ENCODE measurements at regions not wholly inside any gene's neighbourhood (a gene's known extent, or its start where the extent isn't known, plus 50 kb on each side); places are given as distances from the start of the nearest gene placed in this dataset.

GRCh38 chr7:18157233-18157632 is 129.6 kb upstream of the PRPS1L1 start:
- Histone ChIP-seq H3K14ac (replicated peaks; ENCODE audit: low read depth, low read length) (no peak overlapping the region), H3K4me2 (ENCODE audit: low read depth, low read length) (no peak overlapping the region), H2AK5ac (ENCODE audit: low read depth, low read length) (no peak overlapping the region), H3K79me1 (ENCODE audit: low read depth in 1 of 2, low read length in 2 of 2) (no peaks in the 10 kb centered on the region), H4K5ac (ENCODE audit: low read depth, low read length) (no peak overlapping the region), H3K27ac (ENCODE audit: insufficient read depth, low read length) (no peak overlapping the region), H2BK15ac (ENCODE audit: low read depth, low read length) (no peak overlapping the region), H2BK5ac (ENCODE audit: low read depth, low read length, poor library complexity, severe bottlenecking) (no peak overlapping the region), H3K9ac (ENCODE audit: low read depth, low read length) (no peak overlapping the region), H3K9me1 (ENCODE audit: insufficient read depth, low read length) (no peaks in the 10 kb centered on the region), H4K8ac (ENCODE audit: low read depth in 2 of 2, low read length in 2 of 2) (no peak overlapping the region), H3K18ac (ENCODE audit: low read depth, low read length) (no peak overlapping the region), H3K56ac (ENCODE audit: extremely low read depth, insufficient read depth, low read length) (no peak overlapping the region), H4K91ac (ENCODE audit: insufficient read depth, low read depth, low read length) (no peak overlapping the region), H4K20me1 (ENCODE audit: insufficient read depth, low read length) (no peaks in the 10 kb centered on the region), H2BK20ac (ENCODE audit: low read depth, low read length) (no peak overlapping the region), H3K4ac (ENCODE audit: low read depth, low read length) (no peak overlapping the region), H2AFZ (replicated peaks; ENCODE audit: low read length, poor library complexity) (no peak overlapping the region), H3K27me3 (ENCODE audit: control insufficient read depth, insufficient read depth, low read length) (peaks cover 2% of the 10 kb centered on the region), H3K4me3 (ENCODE audit: insufficient read depth, low read depth, low read length) (no peak overlapping the region), H3K36me3 (ENCODE audit: control insufficient read depth, insufficient read depth, low read length) (no peaks in the 10 kb centered on the region), H3K4me1 (ENCODE audit: control insufficient read depth, insufficient read depth, low read length) (no peaks in the 10 kb centered on the region), H2BK120ac (ENCODE audit: low read depth, low read length) (no peak overlapping the region), H3K9me3 (ENCODE audit: control insufficient read depth, insufficient read depth, low read length) (no peaks in the 10 kb centered on the region), H3K23ac (ENCODE audit: low read depth, low read length) (no peak overlapping the region), H2AK9ac (replicated peaks; ENCODE audit: low read depth, low read length, poor library complexity) (no peak overlapping the region)
- WGBS, 2 experiments (ENCODE audit: extremely low coverage in 2 of 2, insufficient read length in 1 of 2) = no CpG with 5 or more reads among the region's 1 CpG
- POLR2A ChIA-PET (ENCODE audit: unreplicated experiment) = no interaction called here
- CTCF ChIA-PET = no interaction called here
- dilution Hi-C loops (cut with HindIII; ENCODE audit: low sequenced_read_pairs, unreplicated experiment) (no loop called here), in situ Hi-C loops (cut with MboI; ENCODE audit: low sequenced_read_pairs) (no loop called here), intact Hi-C loops (cut with micrococcal nuclease) (no loop called here)
- no TSS peak for BruUV-seq (replicated peaks)
- no peak for DNase-seq
- peak; percentile 24; the same call in 1 of the 2 replicates for ATAC-seq (ENCODE audit: low read depth)
- TF ChIP-seq RAD21 (IDR thresholded peaks at IDR 0.05; ENCODE audit: low read length) = no peak
- no peak for TF ChIP-seq CTCF (conservative IDR thresholded peaks at IDR 0.05; ENCODE audit: low read depth, low read length)
- TF ChIP-seq NFE2L2 (IDR thresholded peaks at IDR 0.05; ENCODE audit: low read depth, low read length) = no peak
- TF ChIP-seq RCOR1 (IDR thresholded peaks at IDR 0.05; ENCODE audit: insufficient replicate concordance, low read length) = no peak
- TF ChIP-seq SMC3 (IDR thresholded peaks at IDR 0.05; ENCODE audit: low read depth, low read length) = no peak
- TF ChIP-seq MXI1 (IDR thresholded peaks at IDR 0.05; ENCODE audit: borderline replicate concordance, low read depth, low read length) = no peak
- no peak for TF ChIP-seq MAFK (IDR thresholded peaks at IDR 0.05; ENCODE audit: low read depth, low read length)

Data from IMR-90 (cell line).